ENCODE measurements at regions not wholly inside any gene's neighbourhood (a gene's known extent, or its start where the extent isn't known, plus 50 kb on each side); places are given as distances from the start of the nearest gene placed in this dataset.

DNA sequence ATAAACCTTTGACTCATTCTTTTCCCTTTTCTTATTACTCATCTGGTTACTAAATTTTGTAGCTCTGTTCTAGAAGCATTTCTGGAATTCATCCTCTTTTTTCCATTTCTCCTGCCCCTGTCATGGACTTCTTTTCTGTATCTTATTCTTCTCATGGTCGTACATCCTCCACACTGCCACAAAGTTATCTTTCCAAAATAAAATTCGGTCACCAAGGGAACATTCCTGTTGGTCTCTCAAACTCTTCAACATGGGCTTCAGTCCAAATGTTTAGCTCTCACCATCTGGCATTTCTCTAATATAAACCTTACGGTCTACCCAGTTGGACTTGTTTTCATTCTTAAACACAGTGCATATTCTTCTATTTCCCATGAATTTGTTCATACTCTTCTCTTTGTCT, 428.8 kb upstream of the ID4 start:
- Histone ChIP-seq H3K4me1 (ENCODE audit: control insufficient read depth in 1 of 2, insufficient read depth in 2 of 2, low read length in 2 of 2) (peaks cover 16 to 25% of the 10 kb centered on the region in 2 experiments), H3K79me2 (ENCODE audit: insufficient read depth, low read length) (no peaks in the 10 kb centered on the region), H3K9me3 (ENCODE audit: control insufficient read depth in 1 of 2, insufficient read depth in 1 of 2, low read depth in 1 of 2, low read length in 2 of 2) (no peaks in the 10 kb centered on the region), H4K20me1 (ENCODE audit: insufficient read depth) (no peaks in the 10 kb centered on the region), H3K27me3 (ENCODE audit: insufficient read depth, low read length) (no peaks in the 10 kb centered on the region), H3K36me3 (ENCODE audit: control insufficient read depth in 1 of 2, insufficient read depth in 2 of 2, low read length in 2 of 2) (no peaks in the 10 kb centered on the region), H3K4me3 (replicated peaks in 1 of 2; ENCODE audit: low read depth in 1 of 2, low read length in 2 of 2) (no peak overlapping the region), H3K9me2 (ENCODE audit: insufficient read depth) (no peaks in the 10 kb centered on the region), H3K27ac (ENCODE audit: low read depth, low read length) (no peak overlapping the region), H2AFZ (ENCODE audit: low read depth, low read length, poor library complexity, severe bottlenecking) (no peak overlapping the region), H3K4me2 (ENCODE audit: low read length) (no peak overlapping the region), H3K9ac (ENCODE audit: low read length) (no peak overlapping the region)
- no TSS peak for BruUV-seq (replicated peaks)
- ATAC-seq (no peak), DNase-seq (ENCODE audit: low read depth, low spot score) (no peak)
- ChIA-PET RAD21 (ENCODE audit: low non-redundant PET in 1 of 2, low total read pairs in 2 of 2, uncharacterized antibody in 2 of 2, unreplicated experiment in 2 of 2) (no interaction called here), POLR2A (no interaction called here), CTCF (no interaction called here)
- intact Hi-C loops (cut with micrococcal nuclease) = no loop called here
- TF ChIP-seq EGR1 (IDR thresholded peaks at IDR 0.05; ENCODE audit: low read depth) = no peak
- no peak for TF ChIP-seq YY1 (IDR thresholded peaks at IDR 0.05; ENCODE audit: extremely low read depth, insufficient replicate concordance, low read depth, low read length)
- no peak for TF ChIP-seq RAD21 (IDR thresholded peaks at IDR 0.05; ENCODE audit: low read depth)
- TF ChIP-seq POLR2A (IDR thresholded peaks at IDR 0.05; ENCODE audit: borderline replicate concordance, extremely low read depth, insufficient read depth, insufficient read length) = no peak
- TF ChIP-seq ZFX (IDR thresholded peaks at IDR 0.05) = no peak
- TF ChIP-seq FOSL1 (IDR thresholded peaks at IDR 0.05; ENCODE audit: low read depth) = no peak

DNA sequence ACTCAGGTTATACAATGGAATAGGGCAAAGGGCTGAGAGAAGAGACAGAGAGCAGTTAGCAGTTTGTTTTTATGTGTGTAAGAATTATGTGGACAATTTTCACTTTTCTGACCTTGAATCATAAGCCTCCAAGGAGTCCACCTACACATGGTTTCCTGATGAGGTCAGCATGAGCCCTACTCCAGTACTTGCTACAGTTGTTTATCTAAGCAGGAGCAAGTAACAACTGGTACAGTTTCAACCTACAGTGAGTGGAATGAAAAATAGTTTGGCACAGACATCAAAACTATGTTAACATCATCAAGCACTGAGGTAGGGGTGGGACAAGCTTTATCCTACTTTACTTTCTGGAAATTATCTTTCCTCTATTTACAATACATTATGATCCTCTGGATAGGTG, 426.7 kb upstream of the ID4 start:
- ChIA-PET CTCF (no interaction called here), RAD21 (ENCODE audit: low non-redundant PET in 1 of 2, low total read pairs in 2 of 2, uncharacterized antibody in 2 of 2, unreplicated experiment in 2 of 2) (no interaction called here), POLR2A (no interaction called here)
- intact Hi-C loops (cut with micrococcal nuclease) = no loop called here
- no peaks in the 10 kb centered on the region for H3K9me2 ChIP-seq (ENCODE audit: insufficient read depth)
- H3K9ac ChIP-seq (ENCODE audit: low read length) = no peak overlapping the region
- peak; percentile 75 for ATAC-seq
- H3K4me2 ChIP-seq (ENCODE audit: low read length) = peak overlapping the region; percentile 47
- peaks cover 30 to 47% of the 10 kb centered on the region in 2 experiments for H3K4me1 ChIP-seq (ENCODE audit: control insufficient read depth in 1 of 2, insufficient read depth in 2 of 2, low read length in 2 of 2)
- peak overlapping the region; percentile 60 for H2AFZ ChIP-seq (ENCODE audit: low read depth, low read length, poor library complexity, severe bottlenecking)
- H3K4me3 ChIP-seq (replicated peaks in 1 of 2; ENCODE audit: low read depth in 1 of 2, low read length in 2 of 2) = no peak overlapping the region
- no peaks in the 10 kb centered on the region for H4K20me1 ChIP-seq (ENCODE audit: insufficient read depth)
- no peak for TF ChIP-seq EZH2 (IDR thresholded peaks at IDR 0.05)
- TF ChIP-seq, protein P1, sequence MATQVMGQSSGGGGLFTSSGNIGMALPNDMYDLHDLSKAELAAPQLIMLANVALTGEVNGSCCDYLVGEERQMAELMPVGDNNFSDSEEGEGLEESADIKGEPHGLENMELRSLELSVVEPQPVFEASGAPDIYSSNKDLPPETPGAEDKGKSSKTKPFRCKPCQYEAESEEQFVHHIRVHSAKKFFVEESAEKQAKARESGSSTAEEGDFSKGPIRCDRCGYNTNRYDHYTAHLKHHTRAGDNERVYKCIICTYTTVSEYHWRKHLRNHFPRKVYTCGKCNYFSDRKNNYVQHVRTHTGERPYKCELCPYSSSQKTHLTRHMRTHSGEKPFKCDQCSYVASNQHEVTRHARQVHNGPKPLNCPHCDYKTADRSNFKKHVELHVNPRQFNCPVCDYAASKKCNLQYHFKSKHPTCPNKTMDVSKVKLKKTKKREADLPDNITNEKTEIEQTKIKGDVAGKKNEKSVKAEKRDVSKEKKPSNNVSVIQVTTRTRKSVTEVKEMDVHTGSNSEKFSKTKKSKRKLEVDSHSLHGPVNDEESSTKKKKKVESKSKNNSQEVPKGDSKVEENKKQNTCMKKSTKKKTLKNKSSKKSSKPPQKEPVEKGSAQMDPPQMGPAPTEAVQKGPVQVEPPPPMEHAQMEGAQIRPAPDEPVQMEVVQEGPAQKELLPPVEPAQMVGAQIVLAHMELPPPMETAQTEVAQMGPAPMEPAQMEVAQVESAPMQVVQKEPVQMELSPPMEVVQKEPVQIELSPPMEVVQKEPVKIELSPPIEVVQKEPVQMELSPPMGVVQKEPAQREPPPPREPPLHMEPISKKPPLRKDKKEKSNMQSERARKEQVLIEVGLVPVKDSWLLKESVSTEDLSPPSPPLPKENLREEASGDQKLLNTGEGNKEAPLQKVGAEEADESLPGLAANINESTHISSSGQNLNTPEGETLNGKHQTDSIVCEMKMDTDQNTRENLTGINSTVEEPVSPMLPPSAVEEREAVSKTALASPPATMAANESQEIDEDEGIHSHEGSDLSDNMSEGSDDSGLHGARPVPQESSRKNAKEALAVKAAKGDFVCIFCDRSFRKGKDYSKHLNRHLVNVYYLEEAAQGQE (IDR thresholded peaks at IDR 0.05; ENCODE audit: low read depth) = no peak
- TF ChIP-seq SRF (IDR thresholded peaks at IDR 0.05; ENCODE audit: low read depth) = no peak
- peak; percentile 49; the same call in 1 of the 2 replicates for TF ChIP-seq JUND (IDR thresholded peaks at IDR 0.05)
- TF ChIP-seq YY1 (IDR thresholded peaks at IDR 0.05; ENCODE audit: extremely low read depth, insufficient replicate concordance, low read depth, low read length) = no peak
- TF ChIP-seq, protein P2, sequence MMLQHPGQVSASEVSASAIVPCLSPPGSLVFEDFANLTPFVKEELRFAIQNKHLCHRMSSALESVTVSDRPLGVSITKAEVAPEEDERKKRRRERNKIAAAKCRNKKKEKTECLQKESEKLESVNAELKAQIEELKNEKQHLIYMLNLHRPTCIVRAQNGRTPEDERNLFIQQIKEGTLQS (IDR thresholded peaks at IDR 0.05) = peak; percentile 55; the same call in 1 of the 2 replicates
- TF ChIP-seq CBX3 (IDR thresholded peaks at IDR 0.05; ENCODE audit: low read depth) = no peak
- TF ChIP-seq EGR1 (IDR thresholded peaks at IDR 0.05; ENCODE audit: low read depth) = peak; percentile 37; the same call in 1 of the 2 replicates
- TF ChIP-seq FOSL1 (IDR thresholded peaks at IDR 0.05; ENCODE audit: low read depth) = peak; percentile 44; the same call in 1 of the 2 replicates
- peak; percentile 28; the same call in 1 of the 2 replicates for TF ChIP-seq RAD21 (IDR thresholded peaks at IDR 0.05; ENCODE audit: low read depth)
- peak; percentile 34 for TF ChIP-seq SP1 (IDR thresholded peaks at IDR 0.05; ENCODE audit: low read depth)
- no peak for DNase-seq (ENCODE audit: low read depth, low spot score)
- no peaks in the 10 kb centered on the region for H3K27me3 ChIP-seq (ENCODE audit: insufficient read depth, low read length)
- no peaks in the 10 kb centered on the region for H3K79me2 ChIP-seq (ENCODE audit: insufficient read depth, low read length)
- H3K36me3 ChIP-seq (ENCODE audit: control insufficient read depth in 1 of 2, insufficient read depth in 2 of 2, low read length in 2 of 2) = no peaks in the 10 kb centered on the region
- no TSS peak for BruUV-seq (replicated peaks)
- peak overlapping the region; percentile 17; the same call in 1 of the 2 replicates for H3K27ac ChIP-seq (ENCODE audit: low read depth, low read length)
- H3K9me3 ChIP-seq (ENCODE audit: control insufficient read depth in 1 of 2, insufficient read depth in 1 of 2, low read depth in 1 of 2, low read length in 2 of 2) = no peaks in the 10 kb centered on the region
